Hematopoietic multipotent progenitor cell treated with erythropoietin and hydrocortisone succinate and interleukin-3 and kit ligand, for 15 days (in vitro differentiated cells): ENCODE measurements at regions not wholly inside any gene's neighbourhood (a gene's known extent, or its start where the extent isn't known, plus 50 kb on each side); places are given as distances from the start of the nearest gene placed in this dataset.

Experiments used
- DNase-seq: peaks from one replicate; pipeline ENCODE4 v3.0.0-alpha.2; 2015; ENCODE audit warnings: low spot score

GRCh38 chr3:135473449-135473848, 492.1 kb upstream of the PPP2R3A start:
- no peak for DNase-seq

DNA sequence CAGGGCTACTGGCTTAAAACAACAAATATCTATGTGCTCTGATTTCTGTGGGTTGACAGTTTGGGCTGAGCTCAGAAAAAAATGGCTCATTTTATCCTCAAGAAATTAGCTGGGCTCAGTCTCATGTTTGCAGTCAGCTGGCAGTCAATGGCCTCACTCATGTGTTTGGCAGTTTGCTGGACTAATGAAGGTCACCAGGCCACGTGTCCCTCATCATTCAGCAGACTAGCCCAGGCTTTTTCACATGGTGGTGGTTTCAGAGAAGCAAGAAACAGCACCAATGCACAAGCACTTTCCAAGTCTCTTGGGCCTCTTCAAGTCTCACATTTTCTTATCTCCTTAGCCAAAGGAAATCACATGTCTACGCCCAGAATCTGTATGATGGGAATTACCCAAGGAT, 478.3 kb upstream of the PPP2R3A start:
- DNase-seq: no peak

DNA sequence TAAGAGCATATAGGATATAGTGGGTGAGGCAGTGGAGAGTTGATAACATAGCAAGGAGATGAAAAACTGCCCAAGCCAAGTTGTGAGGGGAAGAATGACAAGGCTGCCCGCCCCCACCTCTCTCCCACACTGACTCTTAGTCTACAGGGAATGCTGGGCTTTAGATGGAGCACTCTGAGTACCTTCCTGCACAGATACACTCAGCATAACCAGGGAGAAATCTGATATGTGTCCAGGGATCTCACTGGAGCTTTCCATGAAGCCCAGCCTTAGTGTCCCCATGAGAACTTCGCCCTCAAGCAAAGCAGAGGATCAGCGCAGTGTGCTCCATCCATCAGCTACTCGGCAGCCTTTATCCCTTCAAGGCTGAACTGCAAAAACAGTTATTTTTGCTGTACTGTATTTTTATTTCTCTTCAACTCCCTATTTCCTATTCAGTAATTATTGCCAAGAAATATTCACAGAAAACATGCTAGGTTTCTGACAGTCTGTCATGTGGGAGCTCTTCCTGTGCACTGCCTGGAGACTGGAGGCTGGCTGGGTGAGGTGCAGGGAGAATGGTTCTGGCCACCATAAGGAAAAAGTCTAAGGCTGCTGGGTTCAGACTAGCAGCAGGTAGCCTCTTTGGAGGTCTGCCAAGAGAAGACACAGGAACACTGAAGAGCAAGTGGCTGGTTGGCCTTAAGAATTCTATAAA, 475.2 kb upstream of the PPP2R3A start:
- DNase-seq: no peak

- DNase-seq: no peak
Observed at GRCh38 chr3:135491491-135492205, 473.9 kb upstream of the PPP2R3A start.

- DNase-seq: no peak
Observed at GRCh38 chr3:135495891-135496290, 469.6 kb upstream of the PPP2R3A start.

- DNase-seq: no peak
Observed at GRCh38 chr3:135497979-135498378, 467.5 kb upstream of the PPP2R3A start.

DNA sequence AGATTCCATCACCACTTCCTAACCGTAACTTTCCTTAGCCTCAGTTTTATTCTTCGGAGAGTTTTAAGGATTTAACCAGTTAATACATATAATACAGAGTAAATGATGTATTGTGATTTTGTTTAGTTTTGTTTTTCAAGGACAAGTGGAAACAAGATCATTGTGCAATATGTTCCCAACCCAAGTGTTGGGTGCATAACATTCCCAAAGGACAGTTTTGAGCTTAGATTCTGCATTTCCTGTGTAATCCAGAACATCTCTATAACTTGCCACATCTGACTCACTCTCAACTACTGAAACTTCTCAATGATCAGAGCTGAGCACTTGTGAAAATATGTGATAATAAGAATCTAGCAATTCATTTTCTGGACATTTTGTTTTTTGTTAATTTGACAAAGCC, 466.1 kb upstream of the PPP2R3A start:
- DNase-seq: no peak

DNA sequence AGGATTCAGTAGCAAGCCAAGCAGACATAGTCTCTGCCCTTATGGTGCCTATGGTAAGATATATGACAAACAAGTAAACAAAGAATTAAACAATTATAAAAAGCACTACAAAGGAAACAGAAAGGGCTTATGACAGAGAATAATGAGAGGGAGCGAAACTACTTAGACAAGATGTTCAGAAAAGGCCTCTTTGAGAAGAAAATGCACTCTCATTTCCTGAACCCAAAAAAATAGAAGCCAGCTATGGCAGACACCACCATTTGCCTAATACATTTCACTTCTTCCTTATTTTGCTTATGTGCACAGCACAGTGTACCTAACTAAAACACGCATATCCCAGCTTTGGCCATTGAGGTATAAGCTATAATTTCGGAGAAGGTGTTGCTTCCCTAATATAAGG, 465.5 kb upstream of the PPP2R3A start:
- DNase-seq: no peak

DNA sequence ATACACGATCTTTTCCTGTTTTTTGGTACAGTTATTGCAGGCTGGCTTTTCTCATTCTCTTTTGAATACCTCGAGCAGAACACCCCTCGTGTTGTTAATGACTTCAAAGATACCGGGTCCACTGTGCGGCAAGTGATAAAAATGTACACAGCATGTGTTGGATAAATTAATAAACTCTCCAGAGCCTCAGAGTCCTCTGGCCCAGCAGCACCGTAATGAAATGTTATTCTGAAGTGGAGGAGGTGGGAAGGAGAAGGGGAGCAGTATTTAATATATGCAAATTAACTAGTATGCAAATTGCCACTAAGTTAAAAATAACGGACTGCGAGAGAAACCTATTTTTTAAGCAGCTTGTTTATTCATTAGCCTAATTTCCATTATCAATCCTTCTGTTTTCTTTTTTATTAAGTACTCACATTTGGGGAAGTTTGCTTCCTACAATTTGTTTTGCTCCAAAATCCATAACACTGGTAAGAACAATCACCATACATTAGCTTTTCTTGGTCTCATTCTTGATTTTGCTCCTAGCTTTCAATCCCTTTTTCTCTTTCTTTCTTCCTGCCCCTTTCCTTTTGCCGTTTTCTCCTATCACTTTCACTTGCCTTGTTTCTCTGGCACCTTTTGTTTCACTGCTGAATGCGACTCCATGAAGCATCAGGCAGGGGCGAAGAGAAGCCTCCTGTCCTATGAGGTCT, 462.3 kb upstream of the PPP2R3A start:
- DNase-seq: no peak

DNA sequence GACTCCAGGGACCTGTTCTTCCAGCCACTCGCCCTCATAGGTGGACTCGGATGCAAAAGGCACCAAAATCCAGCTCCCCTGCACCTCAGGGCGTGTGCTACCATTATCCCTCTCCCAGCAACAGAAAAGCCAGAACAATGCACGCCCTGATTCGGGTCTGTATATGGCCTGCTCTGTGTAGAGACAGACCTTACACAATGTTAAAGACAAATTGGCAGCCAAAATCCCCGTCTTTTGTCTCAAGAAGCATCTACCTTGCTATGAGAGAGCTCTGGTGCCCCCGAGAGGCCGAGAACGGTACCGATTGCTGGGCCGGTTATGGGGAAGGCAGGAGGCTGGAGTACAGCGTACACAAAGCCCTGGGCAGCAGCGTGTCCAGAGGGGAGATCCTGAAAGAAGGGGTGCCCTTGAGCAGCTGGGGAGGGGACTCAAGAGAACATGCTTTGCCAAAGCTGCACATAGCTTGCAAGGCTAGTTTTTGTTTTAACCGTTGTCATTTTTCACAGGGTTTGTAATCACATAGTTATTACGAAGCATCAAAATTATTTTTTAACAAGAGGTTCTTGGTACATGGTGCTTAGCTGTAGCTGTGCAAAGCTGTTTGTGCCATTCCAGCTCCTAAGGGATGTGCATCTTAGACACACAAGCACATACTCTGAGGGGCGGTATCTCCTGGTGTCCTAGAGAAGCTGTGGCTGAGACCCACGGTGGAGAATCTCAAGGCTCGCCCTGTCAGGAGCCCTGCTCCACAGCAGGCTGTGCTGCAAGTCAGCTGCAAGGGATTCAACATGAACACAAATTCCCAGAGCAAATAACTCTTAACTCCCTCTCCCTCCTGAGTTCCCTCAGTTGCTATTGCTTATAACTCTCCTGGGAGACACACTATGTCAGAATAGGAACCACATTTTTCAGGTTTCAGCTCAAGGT, 461.5 kb upstream of the PPP2R3A start:
- DNase-seq: no peak

GRCh38 chr3:135513106-135514059, 452.1 kb upstream of the PPP2R3A start:
- no peak for DNase-seq

DNA sequence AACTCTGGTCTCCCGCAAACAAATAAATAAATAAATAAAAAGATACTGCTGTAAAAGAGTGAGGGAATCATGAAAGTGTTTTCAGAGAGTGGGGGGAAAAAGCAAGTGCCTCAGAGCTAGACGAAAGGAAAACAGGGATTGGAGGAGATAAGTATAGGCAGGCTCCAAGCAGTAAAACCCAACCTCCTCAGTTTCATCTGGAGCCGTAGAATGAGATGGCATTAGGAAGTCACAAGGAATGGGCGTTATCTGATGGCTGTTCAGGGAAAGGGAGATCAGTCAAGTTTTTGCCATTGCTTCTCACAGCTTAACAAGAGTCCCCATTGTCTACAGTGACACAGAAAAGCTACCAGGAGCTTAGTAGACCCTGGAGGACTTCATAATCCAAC, 451.5 kb upstream of the PPP2R3A start:
- DNase-seq: no peak

GRCh38 chr3:135516143-135516542, 449.4 kb upstream of the PPP2R3A start:
- no peak for DNase-seq

DNA sequence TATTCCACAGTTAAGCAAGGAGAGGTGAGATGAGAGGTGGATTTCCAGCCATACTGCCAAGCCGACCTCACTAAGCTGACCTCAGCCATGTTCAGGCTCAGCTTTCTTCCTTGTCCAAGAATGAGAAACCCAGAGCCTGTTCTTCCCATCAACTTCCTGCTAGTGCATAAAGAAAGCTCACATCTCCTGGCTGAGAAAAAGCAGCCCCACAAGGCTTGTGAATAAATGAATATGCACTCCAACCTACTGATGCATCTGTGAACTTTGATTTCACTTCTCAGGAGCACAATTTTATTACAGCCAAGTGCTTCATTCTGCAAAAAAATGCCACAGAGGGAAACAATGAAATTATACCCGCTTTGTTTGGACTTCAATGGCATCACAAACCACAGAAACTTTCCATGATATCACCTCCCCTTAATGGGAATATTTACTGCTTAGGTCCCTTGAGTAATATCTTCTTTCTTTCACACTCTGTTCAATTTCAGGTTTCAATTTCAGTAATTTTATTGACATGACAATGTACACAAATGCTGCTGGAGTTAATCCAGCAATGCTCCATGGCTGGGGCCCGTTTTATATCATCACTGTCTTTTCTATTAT, 437.0 kb upstream of the PPP2R3A start:
- DNase-seq: no peak

GRCh38 chr3:135532021-135532420, 433.5 kb upstream of the PPP2R3A start:
- DNase-seq: no peak

DNA sequence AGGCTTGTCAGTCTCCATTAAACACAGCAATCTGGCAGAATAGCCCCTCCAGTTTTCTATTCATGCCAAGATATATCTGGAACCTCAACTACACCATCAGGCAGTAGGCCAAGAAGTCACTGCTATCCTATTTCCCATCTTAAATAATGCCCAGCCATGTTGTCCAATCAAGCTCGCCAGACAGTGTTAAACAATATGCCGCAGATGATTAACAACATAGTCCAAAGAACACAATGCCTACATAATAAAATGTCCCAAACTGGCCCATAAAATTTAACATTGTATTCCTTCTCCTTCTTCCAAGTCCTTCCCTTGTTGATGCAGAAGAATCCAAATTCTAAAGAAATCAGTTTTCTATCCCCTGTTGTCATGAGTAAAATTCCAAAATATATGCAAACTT, 427.4 kb upstream of the PPP2R3A start:
- no peak for DNase-seq

- DNase-seq: no peak
Observed at GRCh38 chr3:135539351-135539750, 426.2 kb upstream of the PPP2R3A start.

DNA sequence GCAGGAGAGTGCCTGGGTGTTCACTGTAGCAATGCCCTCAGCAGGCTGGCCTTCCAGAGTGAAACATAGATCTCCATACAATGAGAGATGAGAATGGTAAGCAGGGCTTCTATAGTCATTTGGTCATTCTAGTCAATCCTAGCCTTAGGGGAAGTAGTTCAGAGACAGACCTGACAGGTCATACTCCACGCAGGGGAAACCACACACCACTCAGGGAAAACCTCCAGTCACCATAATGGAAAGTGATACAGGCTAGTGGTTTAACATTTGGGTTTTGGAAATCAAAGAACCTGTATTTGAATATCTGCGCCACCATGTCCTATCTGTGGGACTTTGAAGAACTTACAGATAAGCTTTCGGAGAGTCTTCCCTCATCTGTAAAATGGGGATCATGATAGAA, 425.7 kb upstream of the PPP2R3A start:
- no peak for DNase-seq

GRCh38 chr3:135549928-135550494, 415.5 kb upstream of the PPP2R3A start:
- no peak for DNase-seq

DNA sequence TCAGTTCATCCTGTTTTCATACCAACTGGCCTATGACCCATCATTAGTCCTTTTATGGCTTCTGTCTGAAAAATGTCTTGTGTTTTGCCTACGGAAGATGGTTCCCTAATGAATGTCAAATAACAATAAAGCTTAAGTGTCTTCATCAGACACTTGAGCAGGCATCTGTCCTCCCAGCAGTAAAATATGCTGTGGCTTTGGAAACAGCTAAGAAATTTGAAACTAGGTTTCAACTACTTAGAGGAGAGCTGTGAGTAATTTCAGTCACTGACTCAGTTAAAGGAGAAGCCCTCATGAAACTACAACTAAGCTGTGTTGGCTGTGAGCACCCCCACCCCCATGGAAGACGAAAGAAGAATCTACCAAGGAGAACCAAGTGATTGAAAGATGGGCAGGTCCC, 409.4 kb upstream of the PPP2R3A start:
- DNase-seq: no peak
